H9 (cell line): ENCODE measurements at regions not wholly inside any gene's neighbourhood (a gene's known extent, or its start where the extent isn't known, plus 50 kb on each side); places are given as distances from the start of the nearest gene placed in this dataset.
A peak's percentile ranks its signal among the peaks of the same experiment; 100 is the strongest.

ENCODE experiments used
- DNase-seq: peaks from one replicate; pipeline ENCODE4 v3.0.0-alpha.2; 2017
- H2AFZ ChIP-seq: one replicate; pipeline ENCODE4 v1.6.1; 2013; ENCODE audit warnings: mild to moderate bottlenecking, low read length, control low read depth, moderate library complexity
- H2AK5ac ChIP-seq: 2 replicates; pipeline ENCODE4 v1.6.1; 2013; ENCODE audit warnings: low read length, control low read depth, mixed read lengths; ENCODE audit not compliant: insufficient read length
- H2BK120ac ChIP-seq: one replicate; pipeline ENCODE4 v1.6.1; 2013; ENCODE audit warnings: low read depth, mild to moderate bottlenecking, low read length, control low read depth, inconsistent platforms; ENCODE audit not compliant: poor library complexity, severe bottlenecking
- H2BK12ac ChIP-seq: 2 replicates; pipeline ENCODE4 v1.6.1; 2013; ENCODE audit warnings: low read length, control low read depth, mixed read lengths, low read depth; ENCODE audit not compliant: insufficient read length
- H2BK15ac ChIP-seq: 2 replicates; pipeline ENCODE4 v1.6.1; 2013; ENCODE audit warnings: low read depth, low read length, control low read depth
- H2BK20ac ChIP-seq: one replicate; pipeline ENCODE4 v1.6.1; 2013; ENCODE audit warnings: low read depth, mild to moderate bottlenecking, low read length, control low read depth, inconsistent platforms; ENCODE audit not compliant: poor library complexity, severe bottlenecking
- H2BK5ac ChIP-seq: 2 replicates; pipeline ENCODE4 v1.6.1; 2013; ENCODE audit warnings: low read length, control low read depth, mixed read lengths; ENCODE audit not compliant: insufficient read length
- H3K14ac ChIP-seq: 2 replicates; pipeline ENCODE4 v1.6.1; 2013; ENCODE audit warnings: low read length, control low read depth; ENCODE audit not compliant: insufficient read depth
- H3K18ac ChIP-seq: 2 replicates; pipeline ENCODE4 v1.6.1; 2013; ENCODE audit warnings: low read depth, mild to moderate bottlenecking, mixed read lengths, low read length, control low read depth; ENCODE audit not compliant: insufficient read length
- H3K23ac ChIP-seq: 2 replicates; pipeline ENCODE4 v1.6.1; 2013; ENCODE audit warnings: low read length, control low read depth, mixed read lengths, low read depth; ENCODE audit not compliant: insufficient read length
- H3K23me2 ChIP-seq: 2 replicates; pipeline ENCODE4 v1.6.1; 2013; ENCODE audit warnings: low read depth, mild to moderate bottlenecking, mixed read lengths, low read length, control low read depth; ENCODE audit not compliant: insufficient read length, poor library complexity, severe bottlenecking
- H3K27ac ChIP-seq: 2 replicates; pipeline ENCODE4 v1.5.1; 2013; ENCODE audit warnings: low read length, control low read depth, mixed read lengths, low read depth; ENCODE audit not compliant: insufficient read length
- H3K27me3 ChIP-seq: 2 replicates; pipeline ENCODE4 v1.6.1; 2013; ENCODE audit warnings: low read length, control low read depth, inconsistent platforms; ENCODE audit not compliant: insufficient read depth
- H3K4ac ChIP-seq: 2 replicates; pipeline ENCODE4 v1.6.1; 2013; ENCODE audit warnings: low read depth, mild to moderate bottlenecking, control low read depth, inconsistent platforms, low read length, moderate library complexity
- H3K4me1 ChIP-seq: 2 replicates; pipeline ENCODE4 v1.6.1; 2013; ENCODE audit warnings: low read length, control low read depth, inconsistent platforms; ENCODE audit not compliant: insufficient read depth
- H3K4me2 ChIP-seq: 2 replicates; pipeline ENCODE4 v1.6.1; 2013; ENCODE audit warnings: low read length, control low read depth, mixed read lengths; ENCODE audit not compliant: insufficient read length, insufficient read depth
- H3K56ac ChIP-seq: 2 replicates; pipeline ENCODE4 v1.6.1; 2013; ENCODE audit warnings: low read depth, mild to moderate bottlenecking, mixed read lengths, low read length, control low read depth; ENCODE audit not compliant: insufficient read length
- H3K79me1 ChIP-seq: 2 replicates; pipeline ENCODE4 v1.6.1; 2013; ENCODE audit warnings: low read depth, mild to moderate bottlenecking, moderate library complexity, low read length, control low read depth, inconsistent platforms; ENCODE audit not compliant: insufficient read depth, poor library complexity, severe bottlenecking
- H3K79me2 ChIP-seq: 2 replicates; pipeline ENCODE4 v1.6.1; 2013; ENCODE audit warnings: low read length, control low read depth, inconsistent platforms; ENCODE audit not compliant: insufficient read depth
- H3K9ac ChIP-seq: 2 replicates; pipeline ENCODE4 v1.6.1; 2013; ENCODE audit warnings: low read length, control low read depth, mixed read lengths; ENCODE audit not compliant: insufficient read length; ENCODE audit errors: extremely low read depth
- H3K9me3 ChIP-seq: one replicate; pipeline ENCODE4 v1.6.1; 2013; ENCODE audit warnings: low read depth, low read length, inconsistent platforms; ENCODE audit not compliant: control insufficient read depth
- H3T11ph ChIP-seq: one replicate; pipeline ENCODE4 v1.6.1; 2013; ENCODE audit warnings: mild to moderate bottlenecking, low read length, control low read depth, inconsistent platforms
- H4K20me1 ChIP-seq: one replicate; pipeline ENCODE4 v1.6.1; 2013; ENCODE audit not compliant: control insufficient read depth, insufficient read length, insufficient read depth
- H4K5ac ChIP-seq: 2 replicates; pipeline ENCODE4 v1.6.1; 2013; ENCODE audit warnings: low read depth, mild to moderate bottlenecking, mixed read lengths, low read length, control low read depth; ENCODE audit not compliant: insufficient read length
- H4K8ac ChIP-seq: replicated peaks from 2 replicates; pipeline ENCODE4 v1.6.1; 2013; ENCODE audit warnings: low read length, control low read depth, mixed read lengths, low read depth; ENCODE audit not compliant: insufficient read length
- H4K91ac ChIP-seq: 2 replicates; pipeline ENCODE4 v1.6.1; 2013; ENCODE audit warnings: low read depth, mild to moderate bottlenecking, moderate library complexity, mixed read lengths, low read length, control low read depth; ENCODE audit not compliant: insufficient read length
- H3K27ac Mint-ChIP-seq, 3 experiments: 2 replicates in 2 of 3; 3 replicates in 1 of 3; pipeline ENCODE4 v1.8.0; 2020 to 2021; ENCODE audit warnings: mixed read lengths in 3 of 3, mild to moderate bottlenecking in 1 of 3, moderate library complexity in 1 of 3
- H3K27me3 Mint-ChIP-seq: 2 replicates; pipeline ENCODE4 v1.8.0; 2021; ENCODE audit warnings: low read depth, mild to moderate bottlenecking, moderate library complexity, mixed read lengths
- H3K36me3 Mint-ChIP-seq, 3 experiments: 2 replicates in 2 of 3; 3 replicates in 1 of 3; pipeline ENCODE4 v1.8.0; 2020 to 2021; ENCODE audit warnings: low read depth in 3 of 3, mixed read lengths in 3 of 3; ENCODE audit not compliant: insufficient read depth in 1 of 3
- H3K4me1 Mint-ChIP-seq, 2 experiments: 2 replicates each; pipeline ENCODE4 v1.8.0; 2020; ENCODE audit warnings: mixed read lengths in 2 of 2
- H3K4me3 Mint-ChIP-seq, 2 experiments: 2 replicates in 1 of 2; 3 replicates in 1 of 2; pipeline ENCODE4 v1.8.0; 2020 to 2021; ENCODE audit warnings: mild to moderate bottlenecking in 2 of 2, mixed read lengths in 2 of 2, moderate library complexity in 1 of 2
- H3K9me3 Mint-ChIP-seq, 2 experiments: 2 replicates in 1 of 2; 3 replicates in 1 of 2; pipeline ENCODE4 v1.8.0; 2020; ENCODE audit warnings: mild to moderate bottlenecking in 2 of 2, mixed read lengths in 2 of 2, moderate library complexity in 1 of 2
- CTCF ChIP-seq: fragments of 200-600 bp; sonication (generic); conservative IDR thresholded peaks from 3 replicates; pipeline ENCODE4 v1.8.0; 2021; ENCODE audit warnings: antibody characterized with exemption, mild to moderate bottlenecking
- whole genome bisulfite sequencing: extraction: QIAGEN DNeasy Blood & Tissue Kit; methylation state at CpG from one replicate; pipeline ENCODE4 v1.1.7; 2013; ENCODE audit warnings: missing lambda C conversion rate, low lambda C conversion rate, mixed read lengths; ENCODE audit not compliant: insufficient read length; ENCODE audit errors: extremely low coverage; 5-methylcytosine and 5-hydroxymethylcytosine counted together

GRCh38 chr6:1059596-1059995 lies 252.3 kb upstream of the FOXQ1 start:
- Mint-ChIP-seq H3K27me3 (peaks cover 5% of the 10 kb centered on the region), H3K4me1 (peaks cover 6% of the 10 kb centered on the region in 2 experiments; a peak in 3 of 4 replicates), H3K9me3 (no peaks in the 10 kb centered on the region), H3K27ac (peak overlapping the region in 1 of 3 experiments; percentile 50; a peak in 1 of 7 replicates), H3K36me3 (no peaks in the 10 kb centered on the region), H3K4me3 (no peak overlapping the region)
- Histone ChIP-seq H3K9ac (no peak overlapping the region), H4K5ac (no peak overlapping the region), H3K9me3 (no peaks in the 10 kb centered on the region), H4K8ac (no peak overlapping the region), H3K23me2 (no peaks in the 10 kb centered on the region), H3K27ac (no peak overlapping the region), H4K91ac (no peak overlapping the region), H3T11ph (no peak overlapping the region), H3K4me1 (no peaks in the 10 kb centered on the region), H2BK20ac (no peak overlapping the region), H3K23ac (no peak overlapping the region), H3K56ac (no peak overlapping the region), H3K18ac (no peak overlapping the region), H3K4ac (no peak overlapping the region), H2AK5ac (no peak overlapping the region), H4K20me1 (no peaks in the 10 kb centered on the region), H3K79me1 (no peaks in the 10 kb centered on the region), H3K79me2 (no peaks in the 10 kb centered on the region), H2AFZ (no peak overlapping the region), H2BK120ac (no peak overlapping the region), H2BK5ac (no peak overlapping the region), H3K27me3 (0 out of 2 replicates have a peak, but pooled peaks cover 2% of the 10 kb centered on the region), H3K4me2 (no peak overlapping the region), H2BK15ac (no peak overlapping the region), H3K14ac (no peak overlapping the region), H2BK12ac (no peak overlapping the region)
- WGBS: no CpG with 5 or more reads among the region's 6 CpGs
- no peak for TF ChIP-seq CTCF
- DNase-seq: no peak
